ENCODE measurements at regions not wholly inside any gene's neighbourhood (a gene's known extent, or its start where the extent isn't known, plus 50 kb on each side); places are given as distances from the start of the nearest gene placed in this dataset.
A peak's percentile ranks its signal among the peaks of the same experiment; 100 is the strongest.

DNA sequence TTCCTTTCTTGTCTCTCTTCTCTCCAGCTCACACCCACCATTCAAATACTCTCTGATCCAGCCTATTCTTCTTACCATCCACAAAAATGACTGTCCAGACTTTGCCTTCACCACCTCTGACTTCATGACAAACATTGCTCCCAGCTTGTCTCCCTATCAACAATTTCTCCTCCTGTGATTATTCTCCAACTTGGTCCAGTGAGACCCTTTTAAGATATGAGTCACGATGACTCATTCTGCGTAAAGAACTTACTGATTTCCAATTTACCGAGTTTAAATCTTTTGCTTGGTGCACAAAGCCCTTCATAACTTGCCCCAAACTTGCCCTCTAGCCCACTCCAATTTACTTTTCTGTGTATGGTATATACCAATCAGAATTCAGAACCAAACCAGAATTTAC lies 833.2 kb downstream of the MAFB start:
- TF ChIP-seq CTCF (IDR thresholded peaks at IDR 0.05; ENCODE audit: low read depth, low read length, missing control alignments): no peak
- no peaks in the 10 kb centered on the region for H3K27me3 ChIP-seq (replicated peaks)
- in situ Hi-C loops (cut with HindIII; ENCODE audit: low pct_ligation_motif_present, low sequenced_read_pairs): no loop called here

GRCh38 chr20:39855056-39855455 lies 834.0 kb downstream of the MAFB start:
- in situ Hi-C loops (cut with HindIII; ENCODE audit: low pct_ligation_motif_present, low sequenced_read_pairs): no loop called here
- no peaks in the 10 kb centered on the region for H3K36me3 ChIP-seq (replicated peaks)
- H3K4me3 ChIP-seq (ENCODE audit: low read depth, low read length): no peak overlapping the region

More for the DNA sequence above, 833.2 kb downstream of the MAFB start:
- peak; percentile 42 for DNase-seq
- Histone ChIP-seq H3K36me3 (replicated peaks) (no peaks in the 10 kb centered on the region), H3K4me3 (ENCODE audit: low read depth, low read length) (no peak overlapping the region), H3K27ac (no peak overlapping the region)

GRCh38 chr20:39853636-39854035 lies 835.4 kb downstream of the MAFB start:
- H3K36me3 ChIP-seq (replicated peaks): no peaks in the 10 kb centered on the region
- H3K27me3 ChIP-seq (replicated peaks): no peaks in the 10 kb centered on the region
- in situ Hi-C loops (cut with HindIII; ENCODE audit: low pct_ligation_motif_present, low sequenced_read_pairs): no loop called here
- H3K4me3 ChIP-seq (ENCODE audit: low read depth, low read length): no peak overlapping the region
- DNase-seq: peak; percentile 58
- no peak for TF ChIP-seq CTCF (IDR thresholded peaks at IDR 0.05; ENCODE audit: low read depth, low read length, missing control alignments)
- H3K27ac ChIP-seq: no peak overlapping the region

More at GRCh38 chr20:39855056-39855455, 834.0 kb downstream of the MAFB start:
- TF ChIP-seq CTCF (IDR thresholded peaks at IDR 0.05; ENCODE audit: low read depth, low read length, missing control alignments): no peak
- Histone ChIP-seq H3K27ac (no peak overlapping the region), H3K27me3 (replicated peaks) (no peaks in the 10 kb centered on the region)
- no peak for DNase-seq

DNA sequence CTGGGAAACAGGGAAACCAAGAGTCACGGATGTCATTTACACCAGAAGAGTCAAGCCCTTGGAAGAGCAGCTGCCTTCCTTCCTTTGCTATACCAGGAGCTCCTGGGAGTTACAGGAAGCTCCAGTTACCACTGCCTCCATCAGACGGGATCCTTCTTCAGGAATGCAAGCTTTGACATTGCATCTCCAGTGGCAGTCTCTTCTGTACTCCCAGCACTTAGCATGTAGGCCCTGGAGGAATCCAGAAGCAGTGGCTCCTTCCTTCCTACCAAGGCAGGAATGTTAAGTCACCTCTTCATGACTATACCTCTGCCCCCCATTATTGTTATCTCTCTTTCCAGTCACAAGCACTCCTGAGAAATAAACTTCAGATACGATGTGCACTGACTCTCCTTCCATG lies 836.0 kb downstream of the MAFB start:
- no peak overlapping the region for H3K4me3 ChIP-seq (ENCODE audit: low read depth, low read length)
- H3K27me3 ChIP-seq (replicated peaks): no peaks in the 10 kb centered on the region
- DNase-seq: no peak
- no peak overlapping the region for H3K27ac ChIP-seq
- no peak for TF ChIP-seq CTCF (IDR thresholded peaks at IDR 0.05; ENCODE audit: low read depth, low read length, missing control alignments)
- H3K36me3 ChIP-seq (replicated peaks): no peaks in the 10 kb centered on the region
- in situ Hi-C loops (cut with HindIII; ENCODE audit: low pct_ligation_motif_present, low sequenced_read_pairs): no loop called here

DNA sequence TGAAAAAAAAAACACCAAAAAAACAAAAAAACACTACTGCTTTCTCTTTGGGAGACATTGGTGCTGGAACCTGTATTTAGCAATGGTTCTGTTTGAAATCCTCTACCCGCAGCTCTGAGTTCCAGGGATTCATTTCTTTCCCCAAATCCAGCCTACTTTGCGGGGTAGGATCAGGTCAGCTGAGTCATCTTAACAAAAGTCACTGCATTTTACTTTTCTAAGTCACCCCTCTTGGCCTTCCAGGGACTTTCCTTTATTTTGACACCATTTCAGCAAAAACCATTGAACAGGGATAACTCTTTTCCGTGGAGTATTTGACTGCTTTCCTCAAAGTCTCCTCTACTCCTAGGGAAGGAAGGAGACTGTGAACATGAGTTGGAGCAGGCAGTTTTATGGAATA lies 837.6 kb downstream of the MAFB start:
- in situ Hi-C loops (cut with HindIII; ENCODE audit: low pct_ligation_motif_present, low sequenced_read_pairs): no loop called here
- H3K27ac ChIP-seq: peak overlapping the region; percentile 27
- peak; percentile 22 for DNase-seq

More for the DNA sequence above, 837.6 kb downstream of the MAFB start:
- Histone ChIP-seq H3K27me3 (replicated peaks) (no peaks in the 10 kb centered on the region), H3K36me3 (replicated peaks) (no peaks in the 10 kb centered on the region), H3K4me3 (ENCODE audit: low read depth, low read length) (no peak overlapping the region)
- TF ChIP-seq CTCF (IDR thresholded peaks at IDR 0.05; ENCODE audit: low read depth, low read length, missing control alignments): no peak
